HEK293 (cell line): ENCODE measurements at regions not wholly inside any gene's neighbourhood (a gene's known extent, or its start where the extent isn't known, plus 50 kb on each side); places are given as distances from the start of the nearest gene placed in this dataset.

ENCODE experiments used
- CTCF ChIA-PET: fragments of 350-600 bp; formaldehyde crosslinking; extraction: SDS; loops from one replicate; lab custom pipeline; 2021; ENCODE audit warnings: antibody characterized with exemption; lab: Yijun Ruan, JAX
- POLR2A ChIA-PET: fragments of 300-600 bp; formaldehyde crosslinking; extraction: SDS; loops from one replicate; lab custom pipeline; 2020; ENCODE audit warnings: antibody characterized with exemption, inconsistent platforms; lab: Yijun Ruan, JAX
- H3K27ac ChIP-seq: fragments of 200-500 bp; sonication (Bioruptor generic); 2 replicates; pipeline ENCODE4 v1.5.1; 2014; ENCODE audit warnings: low read depth, low read length, control low read depth, inconsistent platforms; ENCODE audit errors: extremely low read depth
- H3K36me3 ChIP-seq, 2 experiments: fragments of 200-500 bp in 1 of 2; sonication (Bioruptor generic) in 1 of 2; 1 replicate in 1 of 2; 2 replicates in 1 of 2; pipeline ENCODE4 v1.5.1; 2014 to 2017; ENCODE audit warnings: inconsistent platforms in 2 of 2, low read length in 2 of 2; ENCODE audit not compliant: control insufficient read depth in 2 of 2, insufficient read depth in 1 of 2
- H3K4me1 ChIP-seq: fragments of 200-500 bp; sonication (Bioruptor generic); 2 replicates; pipeline ENCODE4 v1.5.1; 2014; ENCODE audit warnings: mild to moderate bottlenecking, low read length, inconsistent platforms; ENCODE audit not compliant: control insufficient read depth, insufficient read depth
- H3K4me3 ChIP-seq: 2 replicates; pipeline ENCODE4 v1.5.1; 2011; ENCODE audit warnings: low read depth, mild to moderate bottlenecking, control low read depth, low read length, moderate library complexity
- H3K9me3 ChIP-seq: fragments of 200-500 bp; sonication (Bioruptor generic); 2 replicates; pipeline ENCODE4 v1.5.1; 2014; ENCODE audit warnings: low read depth, low read length, inconsistent platforms; ENCODE audit not compliant: control insufficient read depth, insufficient read depth
- BCL11A ChIP-seq: fragments of 450-650 bp; formaldehyde crosslinking; IDR thresholded peaks from 2 replicates; pipeline ENCODE4 v1.5.1; 2016; ENCODE audit warnings: low read depth, missing biosample characterization, missing genetic modification characterization
- REPIN1 ChIP-seq: fragments of 450-650 bp; formaldehyde crosslinking; IDR thresholded peaks from 2 replicates; pipeline ENCODE4 v1.5.1; 2017; ENCODE audit warnings: missing biosample characterization, missing genetic modification characterization, low read depth
- WT1 ChIP-seq: fragments of 450-650 bp; formaldehyde crosslinking; IDR thresholded peaks from 2 replicates; pipeline ENCODE4 v1.5.1; 2016; ENCODE audit warnings: missing biosample characterization, missing genetic modification characterization
- ZBTB48 ChIP-seq: fragments of 450-650 bp; formaldehyde crosslinking; IDR thresholded peaks from 2 replicates; pipeline ENCODE4 v1.5.1; 2016; ENCODE audit warnings: missing biosample characterization, missing genetic modification characterization
- ZBTB8A ChIP-seq: fragments of 450-650 bp; formaldehyde crosslinking; IDR thresholded peaks from 2 replicates; pipeline ENCODE4 v1.5.1; 2016; ENCODE audit warnings: missing biosample characterization, missing genetic modification characterization
- ZFP41 ChIP-seq: fragments of 450-650 bp; formaldehyde crosslinking; IDR thresholded peaks from 2 replicates; pipeline ENCODE4 v1.5.1; 2016; ENCODE audit warnings: missing biosample characterization, missing genetic modification characterization, borderline replicate concordance
- ZNF132 ChIP-seq: fragments of 450-650 bp; formaldehyde crosslinking; IDR thresholded peaks from 2 replicates; pipeline ENCODE4 v1.5.1; 2017; ENCODE audit warnings: missing biosample characterization, missing genetic modification characterization, borderline replicate concordance
- ZNF133 ChIP-seq: fragments of 450-650 bp; formaldehyde crosslinking; IDR thresholded peaks from 2 replicates; pipeline ENCODE4 v1.5.1; 2016; ENCODE audit warnings: missing biosample characterization, missing genetic modification characterization
- ZNF174 ChIP-seq: fragments of 450-650 bp; formaldehyde crosslinking; IDR thresholded peaks from 2 replicates; pipeline ENCODE4 v1.5.0; 2017; ENCODE audit warnings: missing biosample characterization, mild to moderate bottlenecking, missing genetic modification characterization
- ZNF23 ChIP-seq: fragments of 450-650 bp; formaldehyde crosslinking; IDR thresholded peaks from 2 replicates; pipeline ENCODE4 v1.5.1; 2016; ENCODE audit warnings: missing biosample characterization, missing genetic modification characterization, borderline replicate concordance
- ZNF354C ChIP-seq: fragments of 450-650 bp; formaldehyde crosslinking; IDR thresholded peaks from 2 replicates; pipeline ENCODE4 v1.5.1; 2016; ENCODE audit warnings: missing biosample characterization, missing genetic modification characterization, low read depth, borderline replicate concordance
- ZNF426 ChIP-seq: fragments of 450-650 bp; formaldehyde crosslinking; IDR thresholded peaks from 2 replicates; pipeline ENCODE4 v1.5.1; 2017; ENCODE audit warnings: missing biosample characterization, missing genetic modification characterization, mild to moderate bottlenecking, inconsistent platforms, moderate library complexity
- ZNF555 ChIP-seq: fragments of 450-650 bp; formaldehyde crosslinking; conservative IDR thresholded peaks from 2 replicates; pipeline ENCODE4 v1.5.1; 2017; ENCODE audit warnings: missing biosample characterization, mild to moderate bottlenecking, missing genetic modification characterization, inconsistent platforms
- ZNF707 ChIP-seq: fragments of 450-650 bp; formaldehyde crosslinking; IDR thresholded peaks from 2 replicates; pipeline ENCODE4 v1.5.1; 2016; ENCODE audit warnings: missing biosample characterization, missing genetic modification characterization
- ZSCAN30 ChIP-seq: fragments of 450-650 bp; IDR thresholded peaks from 2 replicates; pipeline ENCODE4 v1.5.1; 2018; ENCODE audit warnings: missing biosample characterization, mild to moderate bottlenecking, missing genetic modification characterization, moderate library complexity
- TF ChIP-seq, protein P1 (sequence below): fragments of 450-650 bp; formaldehyde crosslinking; IDR thresholded peaks from 2 replicates; pipeline ENCODE4 v1.5.1; 2016; ENCODE audit warnings: missing biosample characterization, missing genetic modification characterization
- TF ChIP-seq, protein P2 (sequence below): fragments of 450-650 bp; formaldehyde crosslinking; conservative IDR thresholded peaks from 2 replicates; pipeline ENCODE4 v1.5.1; 2016; ENCODE audit warnings: low read depth, missing biosample characterization, missing genetic modification characterization
- TF ChIP-seq, protein P3 (sequence below): IDR thresholded peaks from 2 replicates; pipeline ENCODE4 v1.6.1; 2011; ENCODE audit warnings: mild to moderate bottlenecking, low read depth, low read length, borderline replicate concordance
- TF ChIP-seq, protein P4 (sequence below): fragments of 450-650 bp; IDR thresholded peaks from 2 replicates; pipeline ENCODE4 v1.5.1; 2018; ENCODE audit warnings: missing biosample characterization, missing genetic modification characterization
- TF ChIP-seq, protein P5 (sequence below): fragments of 450-650 bp; formaldehyde crosslinking; IDR thresholded peaks from 2 replicates; pipeline ENCODE4 v1.5.1; 2017; ENCODE audit warnings: missing biosample characterization, missing genetic modification characterization
- TF ChIP-seq, protein P6 (sequence below): fragments of 450-650 bp; formaldehyde crosslinking; IDR thresholded peaks from 2 replicates; pipeline ENCODE4 v1.5.1; 2017; ENCODE audit warnings: missing biosample characterization, missing genetic modification characterization
- TF ChIP-seq, protein P7 (sequence below): fragments of 450-650 bp; formaldehyde crosslinking; IDR thresholded peaks from 2 replicates; pipeline ENCODE4 v1.5.1; 2016; ENCODE audit warnings: missing biosample characterization, missing genetic modification characterization

DNA sequence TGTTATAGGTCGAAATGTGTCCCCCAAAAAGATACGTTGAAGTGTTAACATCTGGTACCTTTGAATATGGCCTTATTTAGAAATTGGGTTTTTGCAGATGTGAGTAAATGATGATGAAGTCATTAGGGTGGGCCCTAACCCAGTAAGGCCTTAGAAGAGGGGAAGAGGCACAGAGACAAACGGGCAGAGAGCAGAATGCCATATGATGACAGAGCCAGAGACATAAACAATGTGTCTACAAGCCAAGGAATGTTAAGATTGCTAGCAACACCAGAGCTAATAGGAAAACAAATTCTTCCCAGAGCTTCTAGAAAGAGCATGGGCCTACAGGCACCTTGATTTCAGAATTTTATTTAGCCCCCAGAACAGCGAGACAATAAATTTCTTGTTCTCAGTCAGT is 693.1 kb upstream of the NECTIN3 start (continued):
- TF ChIP-seq, protein P1, sequence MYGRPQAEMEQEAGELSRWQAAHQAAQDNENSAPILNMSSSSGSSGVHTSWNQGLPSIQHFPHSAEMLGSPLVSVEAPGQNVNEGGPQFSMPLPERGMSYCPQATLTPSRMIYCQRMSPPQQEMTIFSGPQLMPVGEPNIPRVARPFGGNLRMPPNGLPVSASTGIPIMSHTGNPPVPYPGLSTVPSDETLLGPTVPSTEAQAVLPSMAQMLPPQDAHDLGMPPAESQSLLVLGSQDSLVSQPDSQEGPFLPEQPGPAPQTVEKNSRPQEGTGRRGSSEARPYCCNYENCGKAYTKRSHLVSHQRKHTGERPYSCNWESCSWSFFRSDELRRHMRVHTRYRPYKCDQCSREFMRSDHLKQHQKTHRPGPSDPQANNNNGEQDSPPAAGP, result no peak
- TF ChIP-seq ZSCAN30 (tag by site-specific recombination), result no peak
- TF ChIP-seq ZNF23, result no peak
- no peak for TF ChIP-seq ZNF174 (tag by site-specific recombination)
- no peak for TF ChIP-seq ZNF707 (tag by site-specific recombination)
- TF ChIP-seq, protein P2, sequence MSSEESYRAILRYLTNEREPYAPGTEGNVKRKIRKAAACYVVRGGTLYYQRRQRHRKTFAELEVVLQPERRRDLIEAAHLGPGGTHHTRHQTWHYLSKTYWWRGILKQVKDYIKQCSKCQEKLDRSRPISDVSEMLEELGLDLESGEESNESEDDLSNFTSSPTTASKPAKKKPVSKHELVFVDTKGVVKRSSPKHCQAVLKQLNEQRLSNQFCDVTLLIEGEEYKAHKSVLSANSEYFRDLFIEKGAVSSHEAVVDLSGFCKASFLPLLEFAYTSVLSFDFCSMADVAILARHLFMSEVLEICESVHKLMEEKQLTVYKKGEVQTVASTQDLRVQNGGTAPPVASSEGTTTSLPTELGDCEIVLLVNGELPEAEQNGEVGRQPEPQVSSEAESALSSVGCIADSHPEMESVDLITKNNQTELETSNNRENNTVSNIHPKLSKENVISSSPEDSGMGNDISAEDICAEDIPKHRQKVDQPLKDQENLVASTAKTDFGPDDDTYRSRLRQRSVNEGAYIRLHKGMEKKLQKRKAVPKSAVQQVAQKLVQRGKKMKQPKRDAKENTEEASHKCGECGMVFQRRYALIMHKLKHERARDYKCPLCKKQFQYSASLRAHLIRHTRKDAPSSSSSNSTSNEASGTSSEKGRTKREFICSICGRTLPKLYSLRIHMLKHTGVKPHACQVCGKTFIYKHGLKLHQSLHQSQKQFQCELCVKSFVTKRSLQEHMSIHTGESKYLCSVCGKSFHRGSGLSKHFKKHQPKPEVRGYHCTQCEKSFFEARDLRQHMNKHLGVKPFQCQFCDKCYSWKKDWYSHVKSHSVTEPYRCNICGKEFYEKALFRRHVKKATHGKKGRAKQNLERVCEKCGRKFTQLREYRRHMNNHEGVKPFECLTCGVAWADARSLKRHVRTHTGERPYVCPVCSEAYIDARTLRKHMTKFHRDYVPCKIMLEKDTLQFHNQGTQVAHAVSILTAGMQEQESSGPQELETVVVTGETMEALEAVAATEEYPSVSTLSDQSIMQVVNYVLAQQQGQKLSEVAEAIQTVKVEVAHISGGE (tag by site-specific recombination), result no peak
- no peak for TF ChIP-seq ZNF354C (tag by site-specific recombination)
- TF ChIP-seq REPIN1 (tag by site-specific recombination), result no peak
- TF ChIP-seq, all 188 proteins: peak for 0

DNA sequence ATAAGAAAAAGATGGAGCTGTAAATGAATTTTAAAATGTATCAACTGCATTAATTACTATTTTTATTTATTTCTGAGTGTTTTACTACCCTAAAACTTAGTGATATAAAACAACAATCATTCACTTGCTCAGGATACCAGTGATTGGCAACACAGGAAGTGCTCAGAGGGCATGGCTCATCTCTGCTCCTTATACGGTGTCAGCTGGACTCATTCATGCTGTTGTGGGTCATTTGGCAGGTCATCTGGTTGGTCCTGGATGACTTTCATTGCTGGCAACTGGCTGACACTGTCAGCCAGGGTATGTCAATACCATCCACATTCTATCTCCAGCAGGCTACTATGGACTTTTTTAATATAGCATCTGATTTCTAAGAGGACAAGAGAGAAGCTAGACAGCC is 689.6 kb upstream of the NECTIN3 start:
- ChIA-PET CTCF (no interaction called here), POLR2A (no interaction called here)
- Histone ChIP-seq H3K4me3 (no peak overlapping the region), H3K9me3 (no peaks in the 10 kb centered on the region), H3K36me3 (no peaks in the 10 kb centered on the region), H3K4me1 (no peaks in the 10 kb centered on the region), H3K27ac (no peak overlapping the region)
- TF ChIP-seq ZNF133 (tag by site-specific recombination), result no peak
- no peak for TF ChIP-seq ZBTB8A (tag by site-specific recombination)
- TF ChIP-seq, protein P3, sequence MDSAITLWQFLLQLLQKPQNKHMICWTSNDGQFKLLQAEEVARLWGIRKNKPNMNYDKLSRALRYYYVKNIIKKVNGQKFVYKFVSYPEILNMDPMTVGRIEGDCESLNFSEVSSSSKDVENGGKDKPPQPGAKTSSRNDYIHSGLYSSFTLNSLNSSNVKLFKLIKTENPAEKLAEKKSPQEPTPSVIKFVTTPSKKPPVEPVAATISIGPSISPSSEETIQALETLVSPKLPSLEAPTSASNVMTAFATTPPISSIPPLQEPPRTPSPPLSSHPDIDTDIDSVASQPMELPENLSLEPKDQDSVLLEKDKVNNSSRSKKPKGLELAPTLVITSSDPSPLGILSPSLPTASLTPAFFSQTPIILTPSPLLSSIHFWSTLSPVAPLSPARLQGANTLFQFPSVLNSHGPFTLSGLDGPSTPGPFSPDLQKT, result no peak
- TF ChIP-seq, protein P4, sequence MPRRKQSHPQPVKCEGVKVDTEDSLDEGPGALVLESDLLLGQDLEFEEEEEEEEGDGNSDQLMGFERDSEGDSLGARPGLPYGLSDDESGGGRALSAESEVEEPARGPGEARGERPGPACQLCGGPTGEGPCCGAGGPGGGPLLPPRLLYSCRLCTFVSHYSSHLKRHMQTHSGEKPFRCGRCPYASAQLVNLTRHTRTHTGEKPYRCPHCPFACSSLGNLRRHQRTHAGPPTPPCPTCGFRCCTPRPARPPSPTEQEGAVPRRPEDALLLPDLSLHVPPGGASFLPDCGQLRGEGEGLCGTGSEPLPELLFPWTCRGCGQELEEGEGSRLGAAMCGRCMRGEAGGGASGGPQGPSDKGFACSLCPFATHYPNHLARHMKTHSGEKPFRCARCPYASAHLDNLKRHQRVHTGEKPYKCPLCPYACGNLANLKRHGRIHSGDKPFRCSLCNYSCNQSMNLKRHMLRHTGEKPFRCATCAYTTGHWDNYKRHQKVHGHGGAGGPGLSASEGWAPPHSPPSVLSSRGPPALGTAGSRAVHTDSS, result no peak
- no peak for TF ChIP-seq ZNF426
- no peak for TF ChIP-seq BCL11A (tag by site-specific recombination)
- TF ChIP-seq, protein P5, sequence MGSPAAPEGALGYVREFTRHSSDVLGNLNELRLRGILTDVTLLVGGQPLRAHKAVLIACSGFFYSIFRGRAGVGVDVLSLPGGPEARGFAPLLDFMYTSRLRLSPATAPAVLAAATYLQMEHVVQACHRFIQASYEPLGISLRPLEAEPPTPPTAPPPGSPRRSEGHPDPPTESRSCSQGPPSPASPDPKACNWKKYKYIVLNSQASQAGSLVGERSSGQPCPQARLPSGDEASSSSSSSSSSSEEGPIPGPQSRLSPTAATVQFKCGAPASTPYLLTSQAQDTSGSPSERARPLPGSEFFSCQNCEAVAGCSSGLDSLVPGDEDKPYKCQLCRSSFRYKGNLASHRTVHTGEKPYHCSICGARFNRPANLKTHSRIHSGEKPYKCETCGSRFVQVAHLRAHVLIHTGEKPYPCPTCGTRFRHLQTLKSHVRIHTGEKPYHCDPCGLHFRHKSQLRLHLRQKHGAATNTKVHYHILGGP (tag by site-specific recombination), result no peak
- TF ChIP-seq ZNF555 (tag by site-specific recombination), result no peak

DNA sequence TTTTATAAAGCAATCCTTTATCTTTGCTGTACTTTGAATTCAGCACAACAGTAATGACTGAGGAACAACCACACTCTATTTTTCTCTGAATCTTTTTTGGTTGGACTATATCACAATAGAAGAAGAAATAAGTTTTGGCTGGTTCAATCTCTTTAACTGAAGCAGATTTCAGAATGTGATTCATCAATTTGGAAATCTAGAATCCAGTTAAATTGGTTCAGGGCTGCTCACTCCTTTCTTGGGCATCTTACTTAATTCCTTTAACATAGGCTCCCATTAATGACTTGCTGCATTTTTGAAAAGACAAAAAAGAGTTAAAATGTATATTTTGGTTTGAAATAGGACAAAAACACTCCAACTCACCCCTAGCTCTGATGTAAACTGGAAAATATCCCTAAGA is 688.3 kb upstream of the NECTIN3 start:
- POLR2A ChIA-PET, result no interaction called here
- CTCF ChIA-PET, result no interaction called here
- TF ChIP-seq WT1 (tag by site-specific recombination) (no peak), ZFP41 (tag by site-specific recombination) (no peak), ZNF132 (no peak), ZBTB48 (tag by site-specific recombination) (no peak)
- TF ChIP-seq, protein P6, sequence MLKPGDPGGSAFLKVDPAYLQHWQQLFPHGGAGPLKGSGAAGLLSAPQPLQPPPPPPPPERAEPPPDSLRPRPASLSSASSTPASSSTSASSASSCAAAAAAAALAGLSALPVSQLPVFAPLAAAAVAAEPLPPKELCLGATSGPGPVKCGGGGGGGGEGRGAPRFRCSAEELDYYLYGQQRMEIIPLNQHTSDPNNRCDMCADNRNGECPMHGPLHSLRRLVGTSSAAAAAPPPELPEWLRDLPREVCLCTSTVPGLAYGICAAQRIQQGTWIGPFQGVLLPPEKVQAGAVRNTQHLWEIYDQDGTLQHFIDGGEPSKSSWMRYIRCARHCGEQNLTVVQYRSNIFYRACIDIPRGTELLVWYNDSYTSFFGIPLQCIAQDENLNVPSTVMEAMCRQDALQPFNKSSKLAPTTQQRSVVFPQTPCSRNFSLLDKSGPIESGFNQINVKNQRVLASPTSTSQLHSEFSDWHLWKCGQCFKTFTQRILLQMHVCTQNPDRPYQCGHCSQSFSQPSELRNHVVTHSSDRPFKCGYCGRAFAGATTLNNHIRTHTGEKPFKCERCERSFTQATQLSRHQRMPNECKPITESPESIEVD (tag by site-specific recombination), result no peak
- TF ChIP-seq, protein P7, sequence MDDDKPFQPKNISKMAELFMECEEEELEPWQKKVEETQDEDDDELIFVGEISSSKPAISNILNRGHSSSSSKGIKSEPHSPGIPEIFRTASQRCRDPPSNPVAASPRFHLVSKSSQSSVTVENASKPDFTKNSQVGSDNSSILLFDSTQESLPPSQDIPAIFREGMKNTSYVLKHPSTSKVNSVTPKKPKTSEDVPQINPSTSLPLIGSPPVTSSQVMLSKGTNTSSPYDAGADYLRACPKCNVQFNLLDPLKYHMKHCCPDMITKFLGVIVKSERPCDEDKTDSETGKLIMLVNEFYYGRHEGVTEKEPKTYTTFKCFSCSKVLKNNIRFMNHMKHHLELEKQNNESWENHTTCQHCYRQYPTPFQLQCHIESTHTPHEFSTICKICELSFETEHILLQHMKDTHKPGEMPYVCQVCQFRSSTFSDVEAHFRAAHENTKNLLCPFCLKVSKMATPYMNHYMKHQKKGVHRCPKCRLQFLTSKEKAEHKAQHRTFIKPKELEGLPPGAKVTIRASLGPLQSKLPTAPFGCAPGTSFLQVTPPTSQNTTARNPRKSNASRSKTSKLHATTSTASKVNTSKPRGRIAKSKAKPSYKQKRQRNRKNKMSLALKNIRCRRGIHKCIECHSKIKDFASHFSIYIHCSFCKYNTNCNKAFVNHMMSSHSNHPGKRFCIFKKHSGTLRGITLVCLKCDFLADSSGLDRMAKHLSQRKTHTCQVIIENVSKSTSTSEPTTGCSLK (tag by site-specific recombination), result no peak

More for the DNA sequence above, 688.3 kb upstream of the NECTIN3 start:
- no peak overlapping the region for H3K27ac ChIP-seq
- H3K9me3 ChIP-seq, result no peaks in the 10 kb centered on the region
- H3K36me3 ChIP-seq, result no peaks in the 10 kb centered on the region
- no peak overlapping the region for H3K4me3 ChIP-seq
- no peaks in the 10 kb centered on the region for H3K4me1 ChIP-seq
